Ishikawa (cell line): ENCODE measurements at regions not wholly inside any gene's neighbourhood (a gene's known extent, or its start where the extent isn't known, plus 50 kb on each side); places are given as distances from the start of the nearest gene placed in this dataset.
A peak's percentile ranks its signal among the peaks of the same experiment; 100 is the strongest.

Experiments used
- EP300 ChIP-seq: IDR thresholded peaks from 2 replicates; pipeline ENCODE4 v1.6.1; 2012; ENCODE audit warnings: borderline replicate concordance
- FOXM1 ChIP-seq: IDR thresholded peaks from 2 replicates; pipeline ENCODE4 v1.6.1; 2012; ENCODE audit warnings: low read depth, borderline replicate concordance
- TAF1 ChIP-seq: IDR thresholded peaks from 2 replicates; pipeline ENCODE4 v1.6.1; 2012; ENCODE audit warnings: low read depth, mild to moderate bottlenecking
- YY1 ChIP-seq: IDR thresholded peaks from 2 replicates; pipeline ENCODE4 v1.6.1; 2012; ENCODE audit warnings: low read depth
- ZBTB7A ChIP-seq: IDR thresholded peaks from 2 replicates; pipeline ENCODE4 v1.6.1; 2012; ENCODE audit warnings: low read depth

GRCh38 chr6:11427723-11428245, 109.8 kb upstream of the TMEM170B start:
- no peak for TF ChIP-seq TAF1
- TF ChIP-seq EP300: peak; percentile 32; the same call in 1 of the 2 replicates
- no peak for TF ChIP-seq FOXM1
- TF ChIP-seq YY1: 0 out of 2 replicates have a peak, but pooled peaks have one; percentile 32
- no peak for TF ChIP-seq ZBTB7A
